Liver (tissue), 8 donors: ENCODE measurements at regions not wholly inside any gene's neighbourhood (a gene's known extent, or its start where the extent isn't known, plus 50 kb on each side); places are given as distances from the start of the nearest gene placed in this dataset.

Source experiments
- DNase-seq: peaks from one replicate; pipeline ENCODE4 v3.0.0-alpha.2; 2017; ENCODE audit warnings: low spot score
- H3K27ac ChIP-seq, 2 donors: one replicate each; pipeline ENCODE4 v1.7.0; 2013; ENCODE audit warnings: inconsistent platforms in 2 of 2, low read length in 2 of 2, control low read depth in 1 of 2, low read depth in 1 of 2, mild to moderate bottlenecking in 1 of 2
- H3K27me3 ChIP-seq, 4 donors: one replicate each; pipeline versions ENCODE4 v1.6.1 to v1.7.0; 2013; ENCODE audit warnings: low read length in 3 of 4, inconsistent platforms in 1 of 4, mild to moderate bottlenecking in 1 of 4, moderate library complexity in 1 of 4; ENCODE audit not compliant: control insufficient read depth in 4 of 4, insufficient read depth in 4 of 4
- H3K36me3 ChIP-seq, 4 donors: one replicate each; pipeline versions ENCODE4 v1.6.1 to v1.7.0; 2013; ENCODE audit warnings: low read length in 3 of 4, mild to moderate bottlenecking in 3 of 4, low read depth in 1 of 4, moderate library complexity in 1 of 4; ENCODE audit not compliant: control insufficient read depth in 4 of 4, insufficient read depth in 3 of 4
- H3K4me1 ChIP-seq, 4 donors: one replicate each; pipeline versions ENCODE4 v1.6.1 to v1.7.0; 2013; ENCODE audit warnings: low read length in 3 of 4, mild to moderate bottlenecking in 3 of 4, moderate library complexity in 1 of 4; ENCODE audit not compliant: control insufficient read depth in 4 of 4, insufficient read depth in 4 of 4
- H3K4me3 ChIP-seq, 3 donors: one replicate each; pipeline versions ENCODE4 v1.6.1 to v1.7.0; 2013; ENCODE audit warnings: low read length in 3 of 3, control low read depth in 1 of 3, low read depth in 1 of 3, mild to moderate bottlenecking in 1 of 3
- H3K9ac ChIP-seq, 2 donors: one replicate each; pipeline ENCODE4 v1.7.0; 2013; ENCODE audit warnings: low read length in 2 of 2, mild to moderate bottlenecking in 2 of 2, moderate library complexity in 2 of 2, control low read depth in 1 of 2, low read depth in 1 of 2
- H3K9me3 ChIP-seq, 4 donors: one replicate each; pipeline versions ENCODE4 v1.6.1 to v1.7.0; 2013; ENCODE audit warnings: low read length in 3 of 4; ENCODE audit not compliant: control insufficient read depth in 4 of 4
- ATF3 ChIP-seq: IDR thresholded peaks from 2 replicates; pipeline ENCODE4 v1.6.1; 2016; ENCODE audit warnings: antibody characterized with exemption
- CTCF ChIP-seq: fragments of 150-350 bp; IDR thresholded peaks from 2 replicates; pipeline ENCODE4 v1.5.1; 2017; ENCODE audit warnings: improper control_type of control experiment, low read depth, low read length; ENCODE audit not compliant: missing input control
- EGR1 ChIP-seq, 2 donors: IDR thresholded peaks; 2 replicates each; pipeline ENCODE4 v1.6.1; 2016 to 2018; ENCODE audit warnings: antibody characterized with exemption in 2 of 2, low read depth in 2 of 2
- FOXA1 ChIP-seq: IDR thresholded peaks from 2 replicates; pipeline ENCODE4 v1.6.1; 2016; ENCODE audit warnings: antibody characterized with exemption
- FOXA2 ChIP-seq: IDR thresholded peaks from 2 replicates; pipeline ENCODE4 v1.6.1; 2016; ENCODE audit warnings: antibody characterized with exemption
- GABPA ChIP-seq, 2 donors: IDR thresholded peaks in 1 of 2; conservative IDR thresholded peaks in 1 of 2; 2 replicates each; pipeline ENCODE4 v1.6.1; 2016; ENCODE audit warnings: antibody characterized with exemption in 2 of 2, mild to moderate bottlenecking in 1 of 2, moderate library complexity in 1 of 2
- HNF4A ChIP-seq, 2 donors: conservative IDR thresholded peaks; 2 replicates each; pipeline ENCODE4 v1.6.1; 2016; ENCODE audit warnings: antibody characterized with exemption in 2 of 2, mild to moderate bottlenecking in 2 of 2
- HNF4G ChIP-seq: IDR thresholded peaks from 2 replicates; pipeline ENCODE4 v1.6.1; 2016; ENCODE audit warnings: antibody characterized with exemption
- JUND ChIP-seq, 2 donors: IDR thresholded peaks; 2 replicates each; pipeline ENCODE4 v1.6.1; 2016; ENCODE audit warnings: antibody characterized with exemption in 2 of 2
- MAX ChIP-seq: IDR thresholded peaks from 2 replicates; pipeline ENCODE4 v1.6.1; 2016; ENCODE audit warnings: antibody characterized with exemption
- NR2F2 ChIP-seq: IDR thresholded peaks from 2 replicates; pipeline ENCODE4 v1.6.1; 2016; ENCODE audit warnings: antibody characterized with exemption
- RAD21 ChIP-seq, 2 donors: IDR thresholded peaks; 2 replicates each; pipeline ENCODE4 v1.6.1; 2016; ENCODE audit warnings: antibody characterized with exemption in 2 of 2, mild to moderate bottlenecking in 2 of 2
- REST ChIP-seq: IDR thresholded peaks from 2 replicates; pipeline ENCODE4 v1.6.1; 2016; ENCODE audit warnings: antibody characterized with exemption, mild to moderate bottlenecking
- RXRA ChIP-seq, 2 donors: IDR thresholded peaks; 2 replicates each; pipeline ENCODE4 v1.6.1; 2017 to 2018; ENCODE audit warnings: antibody characterized with exemption in 2 of 2, mild to moderate bottlenecking in 1 of 2
- SP1 ChIP-seq: IDR thresholded peaks from 2 replicates; pipeline ENCODE4 v1.6.1; 2018; ENCODE audit warnings: antibody characterized with exemption, mild to moderate bottlenecking
- TAF1 ChIP-seq: conservative IDR thresholded peaks from 2 replicates; pipeline ENCODE4 v1.6.1; 2016; ENCODE audit warnings: antibody characterized with exemption, mild to moderate bottlenecking
- YY1 ChIP-seq: IDR thresholded peaks from 2 replicates; pipeline ENCODE4 v1.6.1; 2016; ENCODE audit warnings: antibody characterized with exemption, mild to moderate bottlenecking
- ZBTB33 ChIP-seq: IDR thresholded peaks from 2 replicates; pipeline ENCODE4 v1.6.1; 2016; ENCODE audit warnings: antibody characterized with exemption
- WGBS: extraction: QIAGEN DNeasy Blood & Tissue Kit; methylation state at CpG from one replicate; pipeline ENCODE4 v1.1.7; 2013; 5-methylcytosine and 5-hydroxymethylcytosine counted together
- donor health status: healthy.
- donor health status: healthy.
- donor health status: healthy.
- donor health status: healthy.
- donor health status: healthy.

- Histone ChIP-seq H3K27ac (no peak overlapping the region), H3K27me3 (no peaks in the 10 kb centered on the region), H3K36me3 (no peaks in the 10 kb centered on the region), H3K4me3 (no peak overlapping the region), H3K9me3 (no peaks in the 10 kb centered on the region), H3K4me1 (no peaks in the 10 kb centered on the region), H3K9ac (no peak overlapping the region)
- TF ChIP-seq TAF1 (no peak), JUND (IDR thresholded peaks at IDR 0.05) (no peak), REST (no peak), FOXA2 (no peak), HNF4A (conservative IDR thresholded peaks at IDR 0.05) (no peak), CTCF (no peak), MAX (no peak), RAD21 (IDR thresholded peaks at IDR 0.05) (no peak), NR2F2 (no peak), EGR1 (IDR thresholded peaks at IDR 0.05; ENCODE audit: low read depth in 2 of 2) (no peak), SP1 (no peak), HNF4G (no peak), YY1 (no peak), ZBTB33 (no peak), FOXA1 (no peak), ATF3 (no peak), RXRA (IDR thresholded peaks at IDR 0.05) (no peak), GABPA (IDR thresholded peaks at IDR 0.05 in 1 of 2, conservative IDR thresholded peaks at IDR 0.05 in 1 of 2) (no peak)
- no peak for DNase-seq
- WGBS, result 47% methylated on average over 1 of the region's 1 CpG
These were observed 457.4 kb upstream of the TPK1 start for GRCh38 chr7:145293228-145293701.
